GM18907 (cell line): ENCODE measurements at regions not wholly inside any gene's neighbourhood (a gene's known extent, or its start where the extent isn't known, plus 50 kb on each side); places are given as distances from the start of the nearest gene placed in this dataset.

Experiments
- ATAC-seq: cut with Tn5 transposase; IDR thresholded peaks from one replicate; pipeline ENCODE4 v1.9.1; 2021; ENCODE audit warnings: mild to moderate bottlenecking, moderate library complexity; ENCODE audit not compliant: unreplicated experiment

DNA sequence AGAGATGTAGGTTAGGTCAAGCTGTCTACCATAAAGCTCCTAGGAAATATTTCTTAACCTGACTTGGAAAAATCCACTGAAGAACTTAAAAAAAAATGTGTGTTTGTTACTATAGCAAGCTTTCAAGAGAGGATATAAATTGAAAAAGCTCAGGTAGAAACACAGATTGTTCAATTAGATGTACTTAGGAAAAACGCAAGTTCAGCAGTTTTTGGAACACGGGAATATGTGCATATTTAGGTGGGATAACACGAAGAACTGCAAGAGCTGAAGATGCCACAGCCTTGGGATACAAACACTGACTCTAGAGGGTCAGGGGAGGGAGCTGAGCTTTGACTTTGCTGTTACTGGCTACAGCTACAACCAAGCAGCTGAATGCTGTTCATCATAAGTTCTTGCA lies 77.8 kb upstream of the FSHB start:
- no peak for ATAC-seq

- no peak for ATAC-seq
These were observed 75.4 kb upstream of the FSHB start for GRCh38 chr11:30155428-30155827.

- no peak for ATAC-seq
These were observed 71.3 kb upstream of the FSHB start for GRCh38 chr11:30159546-30159945.

GRCh38 chr11:30165652-30166051 lies 65.2 kb upstream of the FSHB start:
- ATAC-seq: no peak

- ATAC-seq: no peak
These were observed 59.2 kb upstream of the FSHB start for GRCh38 chr11:30171661-30172060.

- no peak for ATAC-seq
These were observed 58.7 kb upstream of the FSHB start for GRCh38 chr11:30172158-30172557.

GRCh38 chr11:30172883-30173311 lies 57.9 kb upstream of the FSHB start:
- ATAC-seq: no peak

DNA sequence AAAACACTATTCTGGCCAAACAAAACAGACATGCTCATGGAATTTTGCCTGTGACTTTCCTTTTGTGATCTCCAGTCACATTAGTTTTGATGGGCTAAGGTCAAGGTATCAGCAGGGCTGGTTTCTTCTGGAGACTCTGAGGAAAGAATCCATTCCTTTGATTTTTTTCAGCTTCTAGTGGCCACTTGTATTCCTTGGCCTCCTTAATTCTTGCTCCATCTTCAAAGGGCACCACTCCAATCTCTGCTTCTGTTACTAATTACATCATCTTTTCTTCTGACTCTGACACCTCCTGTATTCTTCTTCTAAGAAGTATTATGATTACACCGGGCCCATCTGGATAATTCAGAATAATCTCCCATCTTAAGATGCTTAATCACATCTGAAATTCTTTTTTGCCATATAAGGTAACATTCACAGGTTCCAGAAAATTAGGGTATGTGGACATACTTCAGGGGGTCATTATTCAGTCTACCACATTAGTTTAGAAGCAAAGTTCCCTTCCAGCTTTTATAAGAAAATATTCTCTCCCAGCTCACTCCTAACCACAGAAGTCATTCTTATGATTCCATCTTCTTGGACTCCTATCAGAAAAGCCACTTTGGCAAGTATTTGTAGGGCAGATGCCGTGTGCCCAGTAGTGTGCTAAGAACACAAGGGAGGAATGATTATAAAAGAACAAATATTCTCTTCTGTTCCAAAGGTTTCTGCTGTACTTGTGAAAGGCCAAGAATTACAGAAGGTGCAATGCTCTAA lies 56.4 kb upstream of the FSHB start:
- no peak for ATAC-seq
